Esophagus muscularis mucosa (tissue), 3 donors: ENCODE measurements at regions not wholly inside any gene's neighbourhood (a gene's known extent, or its start where the extent isn't known, plus 50 kb on each side); places are given as distances from the start of the nearest gene placed in this dataset.

ENCODE experiments used
- EP300 ChIP-seq: sonication (generic); formaldehyde crosslinking; IDR thresholded peaks from one replicate; pipeline ENCODE4 v1.6.1; 2017; ENCODE audit warnings: antibody characterized with exemption
- POLR2A ChIP-seq: fragments of 450-650 bp; IDR thresholded peaks from one replicate; pipeline ENCODE4 v1.6.1; 2017; ENCODE audit warnings: antibody characterized with exemption, moderate library complexity, mild to moderate bottlenecking, low read depth
- POLR2AphosphoS5 ChIP-seq, 2 donors: sonication (generic); formaldehyde crosslinking; IDR thresholded peaks; one replicate each; pipeline ENCODE4 v1.6.1; 2017; ENCODE audit warnings: antibody characterized with exemption in 2 of 2

DNA sequence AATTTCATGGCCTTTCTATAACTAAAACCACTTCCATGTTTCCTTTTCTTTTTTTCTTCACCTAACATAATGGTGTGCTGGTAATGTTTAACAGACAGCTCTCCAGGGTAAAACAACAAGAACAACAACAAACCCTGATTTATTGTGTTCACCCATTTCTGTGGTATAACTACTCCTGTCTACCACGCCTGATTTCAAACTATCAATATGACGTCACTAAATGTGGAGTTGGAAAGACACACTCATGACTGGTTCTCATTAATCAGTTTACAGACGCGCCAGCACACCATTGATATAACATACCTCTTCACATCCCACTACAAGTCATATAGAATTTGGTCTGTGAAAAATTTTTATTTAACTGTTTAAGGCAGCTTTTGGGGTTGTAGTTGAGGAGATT lies 142.9 kb downstream of the ARRDC3 start:
- TF ChIP-seq EP300 (no peak), POLR2AphosphoS5 (IDR thresholded peaks at IDR 0.05) (no peak), POLR2A (no peak)
